Head of caudate nucleus (tissue), 42 donors: ENCODE measurements at regions not wholly inside any gene's neighbourhood (a gene's known extent, or its start where the extent isn't known, plus 50 kb on each side); places are given as distances from the start of the nearest gene placed in this dataset.
A peak's percentile ranks its signal among the peaks of the same experiment; 100 is the strongest.
"Not testable (repeated sequence)": the region's sequence is repeated elsewhere in the genome, so short reads cannot be mapped to it uniquely, and the experiment has no call there.

Experiments used
- DNase-seq, 42 donors: peaks; one replicate each; pipeline versions ENCODE4 v3.0.0 to v3.0.0-alpha.2; 2020 to 2021; ENCODE audit warnings: mixed read lengths in 7 of 42
- intact Hi-C: fragments of 100-400 bp; cut with DNase I; formaldehyde crosslinking; loops from one replicate; pipeline ENCODE4 v1.15.0; 2022

DNA sequence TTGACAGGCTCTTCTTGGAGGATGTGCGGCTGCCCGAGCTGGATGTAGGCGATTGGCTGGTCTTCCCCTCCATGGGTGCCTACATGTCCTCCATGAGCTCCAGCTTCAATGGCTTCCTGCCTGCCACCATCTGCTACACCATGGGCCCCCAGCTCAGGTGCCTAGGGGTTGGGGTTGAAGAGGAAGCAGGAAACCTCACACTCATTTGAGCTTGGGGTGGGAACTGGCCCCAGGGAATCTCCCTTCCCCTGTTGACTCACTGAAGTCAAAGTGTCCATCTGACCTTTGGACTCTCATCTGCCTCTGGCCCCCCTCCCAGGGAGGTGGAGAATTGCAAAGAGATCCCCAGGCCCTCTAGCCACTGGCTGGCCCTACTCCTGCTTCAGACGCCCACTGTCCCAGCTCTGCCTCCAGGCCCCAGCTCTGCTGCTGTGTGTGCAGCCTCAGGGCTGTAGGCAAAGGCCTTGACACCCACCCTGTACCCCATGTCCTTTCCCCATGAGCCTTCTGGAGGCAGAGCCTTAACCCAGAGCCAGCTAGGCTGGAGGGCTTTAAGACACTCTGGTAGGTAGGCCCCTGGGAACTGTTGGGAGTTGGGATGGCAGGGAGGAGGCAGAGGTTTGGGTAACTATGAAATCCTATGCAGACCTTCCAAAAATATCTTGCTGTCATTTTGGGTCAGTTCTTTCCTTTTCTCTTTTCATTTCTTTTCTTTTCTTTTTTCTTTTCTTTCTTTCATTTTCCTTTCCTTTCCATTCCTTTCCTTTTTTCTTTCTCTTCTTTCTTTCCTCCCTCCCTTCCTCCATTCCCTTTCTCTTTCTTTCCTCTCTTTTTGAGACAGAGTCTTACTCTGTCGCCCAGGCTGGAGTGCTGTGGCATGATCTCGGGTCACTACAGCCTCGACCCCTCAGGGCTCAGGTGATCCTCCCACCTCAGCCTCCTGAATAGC is 66.9 kb upstream of the TINAGL1 start:
- intact Hi-C loops: no loop called here
- DNase-seq: peak in 1 of 42 donors; percentile 35

DNA sequence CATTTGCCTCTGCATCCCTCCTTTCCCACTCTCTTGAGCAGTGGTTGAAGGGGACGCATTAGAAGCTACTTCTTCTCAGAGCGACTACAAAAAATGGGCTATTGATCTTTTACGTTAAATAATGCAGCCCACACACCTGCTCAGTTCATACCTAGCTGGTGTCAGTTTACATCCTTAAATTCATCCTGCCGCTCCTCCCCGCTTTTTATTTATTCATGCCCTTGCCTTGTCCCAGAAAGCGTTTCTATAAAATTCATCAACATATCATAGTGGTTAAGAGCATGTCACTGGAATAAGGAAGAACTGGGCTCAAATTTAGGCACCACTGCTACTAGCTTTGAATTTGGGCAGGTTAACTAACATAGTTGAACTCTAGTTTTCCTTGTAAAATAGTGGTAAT is 66.0 kb upstream of the TINAGL1 start:
- intact Hi-C loops: no loop called here
- no peak for DNase-seq

DNA sequence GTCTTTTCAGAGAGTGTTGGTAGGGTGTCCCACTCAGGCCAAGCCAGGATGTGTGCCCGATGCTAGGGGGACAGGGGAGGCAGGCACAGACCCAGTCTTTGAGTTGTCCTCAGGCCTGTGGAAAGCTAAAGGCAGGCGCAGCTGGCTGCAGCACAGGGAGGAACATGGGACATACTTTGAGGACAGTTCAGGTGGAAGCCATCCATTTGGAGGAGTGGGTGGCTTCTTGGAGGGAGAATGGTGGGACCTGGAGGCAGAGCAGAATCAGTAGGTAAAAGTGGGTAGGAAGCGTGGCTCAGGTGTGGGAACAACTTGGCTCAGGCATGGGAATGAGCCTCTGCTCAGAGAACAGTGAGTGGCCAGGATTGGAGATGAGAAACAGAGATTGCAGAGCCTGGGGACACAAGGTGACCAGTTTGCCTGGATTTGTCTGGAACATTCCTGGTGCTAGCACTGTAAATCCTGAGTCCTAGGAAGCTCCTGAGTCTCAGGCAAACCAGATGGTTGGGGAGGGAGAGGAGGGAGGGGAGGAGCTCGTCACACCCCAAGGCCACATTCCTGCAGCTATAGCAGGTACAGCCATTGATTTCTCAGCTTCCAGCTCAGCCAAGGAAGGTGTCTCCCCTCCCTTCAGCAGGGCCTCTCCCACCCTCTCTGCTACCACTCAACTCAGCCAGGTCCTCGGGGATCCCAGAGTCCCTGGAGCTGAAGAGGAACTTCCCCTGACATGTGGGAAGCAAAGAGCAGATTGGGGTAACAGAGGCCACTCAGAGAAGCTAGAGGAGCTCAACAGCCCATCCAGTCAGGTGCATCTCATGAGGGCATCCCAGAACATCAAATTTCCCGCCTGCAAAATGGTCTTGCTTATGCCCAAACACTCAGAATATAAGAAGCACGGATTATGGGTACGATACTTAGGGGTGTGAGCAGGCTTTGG is 65.2 kb upstream of the TINAGL1 start:
- intact Hi-C loops: no loop called here
- peak in 1 of 42 donors; percentile 30 for DNase-seq

DNA sequence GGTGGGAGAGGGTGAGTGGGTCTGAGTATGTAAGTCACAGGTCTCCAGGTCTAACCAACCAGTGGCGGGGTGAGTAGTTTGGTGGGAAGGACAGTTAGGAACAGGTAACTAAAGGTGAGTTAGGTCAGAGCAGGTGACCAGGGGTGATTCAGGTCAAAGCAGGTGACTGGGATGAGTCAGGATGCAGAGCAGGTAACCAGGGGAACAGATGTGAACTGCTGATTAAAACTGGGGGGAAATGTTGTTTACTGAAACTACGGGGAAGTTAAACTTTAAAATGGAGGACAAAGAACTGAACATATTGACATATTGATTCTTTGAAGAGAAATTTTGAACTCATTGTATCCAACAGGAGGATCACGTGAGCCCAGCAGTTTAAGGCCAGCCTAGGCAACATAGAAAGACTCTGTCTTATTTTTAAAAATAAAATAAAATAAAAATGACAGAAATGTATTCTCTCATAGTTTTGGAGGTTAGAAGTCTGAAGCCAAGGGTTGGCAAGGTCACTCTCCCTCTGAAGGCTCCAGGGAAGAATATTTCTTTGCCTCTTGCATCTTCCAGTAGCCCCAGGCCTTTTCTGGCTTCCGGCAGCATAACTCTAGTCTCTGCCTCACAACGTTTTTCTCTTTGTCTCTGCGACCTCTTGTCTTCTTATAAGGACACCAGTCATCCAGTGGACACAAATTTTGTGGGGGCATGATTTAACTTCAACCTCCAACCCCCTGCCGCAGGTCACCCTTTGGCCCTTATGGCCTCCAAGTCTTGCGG is 64.3 kb upstream of the TINAGL1 start:
- DNase-seq: peak in 1 of 42 donors; percentile 29
- intact Hi-C loops: no loop called here

DNA sequence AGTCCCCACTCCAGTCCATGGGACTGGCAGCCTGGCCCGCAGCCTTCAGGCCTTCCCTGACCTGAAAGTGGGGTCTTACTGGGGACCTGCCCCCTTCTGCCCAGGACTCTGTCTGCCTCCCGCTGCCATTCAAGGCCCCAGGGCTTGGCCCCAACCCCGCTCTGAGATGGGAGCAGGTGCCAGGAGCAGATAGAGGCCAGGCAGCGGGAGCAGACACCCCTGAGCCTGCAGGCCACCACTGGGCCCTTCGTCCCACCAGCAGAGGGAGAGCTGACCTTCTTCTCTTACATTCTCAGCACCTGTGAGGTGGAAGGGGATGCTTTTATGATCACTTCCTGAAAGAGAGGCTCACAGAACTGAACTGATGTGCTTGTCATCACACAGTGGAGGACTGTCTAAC is 62.2 kb upstream of the TINAGL1 start:
- intact Hi-C loops: no loop called here
- DNase-seq: peak in 1 of 42 donors; percentile 5

DNA sequence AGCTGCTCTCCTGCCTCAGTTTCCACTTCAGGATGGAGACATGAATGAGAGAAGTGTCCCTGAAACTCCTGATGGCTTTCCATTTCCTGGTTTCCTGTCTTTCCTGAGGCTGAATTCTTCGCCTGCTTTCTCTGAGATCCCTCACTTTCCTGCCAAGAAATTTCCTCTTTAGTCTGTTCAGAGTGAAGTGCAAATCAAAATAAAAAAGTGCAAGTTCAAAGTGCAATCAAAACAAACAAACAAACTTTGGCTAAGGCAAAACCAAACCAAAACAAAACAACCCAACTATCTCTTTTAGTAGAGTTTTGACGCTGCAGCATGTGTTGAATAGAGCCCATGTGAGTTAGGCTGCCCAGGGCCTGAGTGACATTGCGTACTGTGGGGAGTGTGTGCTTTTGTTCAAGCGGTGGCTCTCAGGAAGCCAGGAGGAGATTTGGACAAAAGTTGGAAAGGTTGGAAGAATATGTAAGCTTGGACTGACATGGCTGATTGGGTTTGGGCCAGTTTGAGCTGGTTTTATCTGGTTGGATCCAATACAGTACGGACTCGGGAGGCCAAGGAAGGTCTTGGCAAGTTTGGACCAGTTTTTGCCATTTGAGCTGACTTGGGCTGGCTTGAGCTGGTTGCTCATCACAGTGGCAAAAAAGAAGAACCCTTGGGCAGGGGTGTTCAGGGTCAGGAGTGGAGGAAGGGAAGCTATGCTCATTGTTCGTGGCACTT is 61.1 kb upstream of the TINAGL1 start:
- intact Hi-C loops: no loop called here
- peak in 1 of 42 donors; percentile 14 for DNase-seq

DNA sequence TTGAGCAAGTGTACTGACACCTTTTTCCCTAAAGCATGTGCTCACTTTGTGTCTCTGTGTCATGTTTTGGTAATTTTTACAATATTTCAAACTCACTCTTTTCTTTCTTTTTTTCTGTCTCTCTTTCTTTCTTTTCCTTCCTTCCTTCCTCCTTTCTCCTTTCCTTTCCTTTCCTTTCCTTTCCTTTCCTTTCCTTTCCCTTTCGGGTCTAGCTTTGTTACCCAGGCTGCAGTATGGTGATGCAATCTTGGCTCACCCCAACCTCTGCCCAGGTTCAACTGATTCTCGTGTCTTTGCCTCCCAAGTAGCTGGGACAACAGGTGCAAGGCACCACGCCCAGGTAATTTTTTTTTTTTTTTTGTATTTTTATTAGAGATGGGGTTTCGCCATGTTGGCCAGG is 60.4 kb upstream of the TINAGL1 start:
- intact Hi-C loops: no loop called here
- DNase-seq: peak in 1 of 42 donors; percentile 4

DNA sequence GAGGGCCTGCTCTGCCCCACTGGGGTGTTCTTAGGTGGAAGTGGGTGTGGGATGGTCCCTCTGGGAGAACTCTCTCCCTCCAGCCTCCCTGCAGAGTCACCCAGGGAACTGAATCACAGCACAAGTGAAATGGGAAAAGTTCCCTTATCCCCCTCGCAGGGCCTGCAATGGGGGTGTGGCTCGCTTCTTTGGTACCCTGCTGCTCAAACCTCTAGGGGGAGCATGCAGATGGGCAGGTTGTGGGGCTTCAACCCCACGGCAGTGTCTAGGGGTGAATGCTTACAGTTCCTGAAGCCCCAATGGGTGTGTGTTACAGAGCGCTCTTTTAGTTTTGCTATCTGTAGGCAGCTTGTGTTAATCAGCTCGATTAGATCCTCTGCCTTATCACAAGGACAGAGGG is 59.0 kb upstream of the TINAGL1 start:
- intact Hi-C loops: no loop called here

DNA sequence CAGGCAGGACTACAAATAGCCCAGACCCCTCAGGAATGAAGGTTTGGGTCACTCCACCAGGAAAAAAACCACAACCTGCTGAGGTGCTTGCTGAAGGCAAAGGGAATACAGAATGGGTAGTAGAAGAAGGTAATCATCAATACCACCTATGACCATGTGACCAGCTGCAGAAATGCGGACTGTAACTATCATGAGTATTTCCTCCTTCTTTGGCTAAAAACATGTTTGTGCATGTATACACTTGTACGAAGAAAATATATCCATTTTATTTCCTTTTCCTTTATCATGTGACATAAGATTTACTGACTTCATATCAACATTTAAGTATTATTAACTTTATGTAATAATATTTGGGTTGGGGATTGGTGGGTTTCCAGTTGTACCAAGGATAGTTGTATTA is 58.3 kb upstream of the TINAGL1 start:
- intact Hi-C loops, DNase-seq: not testable (repeated sequence)

More for the DNA sequence above, 59.0 kb upstream of the TINAGL1 start:
- DNase-seq: peak in 1 of 42 donors; percentile 31

DNA sequence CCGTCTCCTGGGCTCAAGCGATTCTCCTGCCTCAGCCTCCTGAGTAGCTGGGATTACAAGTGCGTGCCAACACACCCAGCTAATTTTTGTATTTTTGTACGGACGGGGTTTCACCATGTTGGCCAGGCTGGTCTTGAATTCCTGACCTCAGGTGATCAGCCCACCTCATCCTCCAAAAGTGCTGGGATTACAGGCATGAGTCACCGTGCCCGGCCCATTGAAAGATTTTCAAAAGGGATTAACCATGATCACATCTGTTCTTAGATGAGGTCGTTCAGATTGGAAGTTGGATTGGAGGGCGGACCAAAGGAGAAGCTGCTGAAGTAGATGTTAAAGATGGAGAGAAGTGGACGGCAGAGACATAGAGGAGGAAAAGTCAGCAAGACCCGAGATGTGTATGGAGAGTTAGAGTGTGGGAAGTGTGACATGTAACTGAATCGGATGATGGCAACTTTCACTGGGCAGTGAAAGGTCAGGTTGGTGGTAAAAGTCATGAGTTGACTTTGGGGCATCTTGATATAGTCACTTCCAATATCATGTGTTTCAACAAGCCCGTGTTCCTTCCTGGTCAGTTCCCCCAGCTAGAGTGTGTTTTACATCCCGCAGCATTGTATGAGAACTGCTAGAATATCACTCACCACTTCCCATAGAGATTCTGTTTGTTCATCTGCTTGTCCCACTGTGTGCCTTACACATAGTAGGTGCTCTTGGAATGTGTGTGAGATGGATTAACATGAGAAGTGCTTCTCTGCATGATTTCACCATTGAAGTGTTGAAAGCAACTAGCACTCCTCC is 54.4 kb upstream of the TINAGL1 start:
- intact Hi-C loops: no loop called here
- no peak for DNase-seq

DNA sequence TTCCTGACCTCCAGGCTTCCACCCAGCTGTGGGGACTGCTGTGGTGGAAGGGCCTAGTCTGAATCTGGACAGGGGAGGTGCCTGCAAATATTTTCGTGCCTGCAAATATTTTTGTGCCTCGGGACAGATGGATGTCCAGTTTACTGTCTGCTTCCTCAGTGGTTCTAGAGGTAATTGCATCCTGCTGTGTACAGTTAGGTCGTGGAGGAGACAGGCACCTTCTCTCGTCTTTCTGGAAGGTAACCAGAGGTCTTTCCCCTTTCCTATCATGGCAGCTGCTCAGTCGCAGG is 53.8 kb upstream of the TINAGL1 start:
- intact Hi-C loops: no loop called here
- no peak for DNase-seq

DNA sequence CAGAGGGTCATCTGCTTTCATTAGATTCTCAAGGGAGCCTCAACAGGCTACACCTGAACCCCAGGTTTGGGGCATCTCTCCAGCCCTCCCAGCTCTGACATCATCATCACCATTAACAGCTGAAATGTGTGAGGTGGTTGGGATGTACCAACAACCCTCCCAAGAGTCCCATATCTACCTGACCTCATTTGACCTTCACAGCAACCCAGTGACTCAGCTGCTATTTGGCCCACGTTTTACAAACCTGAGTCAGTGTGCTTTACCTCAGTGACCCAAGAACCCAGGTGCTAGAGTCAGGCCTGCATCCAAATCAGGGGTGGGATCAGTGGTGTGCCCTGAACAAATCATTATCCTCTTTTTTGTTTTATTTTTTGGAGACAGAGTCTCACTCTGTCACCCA is 53.3 kb upstream of the TINAGL1 start:
- DNase-seq: no peak
- intact Hi-C loops: no loop called here

DNA sequence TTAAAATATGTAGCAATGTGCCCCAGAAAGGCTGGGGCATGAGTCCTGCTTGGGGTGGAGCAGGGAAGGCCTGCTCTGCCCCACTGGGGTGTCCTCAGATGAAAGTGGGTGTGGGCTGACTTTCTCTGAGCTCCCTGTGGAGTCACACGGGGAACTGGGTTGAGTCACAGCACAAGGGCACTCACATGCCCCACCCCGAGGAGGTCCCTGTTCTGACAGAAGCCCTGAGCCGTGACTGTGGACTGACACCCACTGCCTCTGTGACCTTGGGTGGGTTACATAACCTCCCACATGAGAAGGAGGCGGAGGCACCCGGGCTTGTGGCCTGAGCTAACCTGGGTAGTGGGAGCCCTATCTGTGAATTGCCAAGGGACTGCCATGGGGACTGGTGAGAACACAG is 52.5 kb upstream of the TINAGL1 start:
- intact Hi-C loops: no loop called here
- no peak for DNase-seq

DNA sequence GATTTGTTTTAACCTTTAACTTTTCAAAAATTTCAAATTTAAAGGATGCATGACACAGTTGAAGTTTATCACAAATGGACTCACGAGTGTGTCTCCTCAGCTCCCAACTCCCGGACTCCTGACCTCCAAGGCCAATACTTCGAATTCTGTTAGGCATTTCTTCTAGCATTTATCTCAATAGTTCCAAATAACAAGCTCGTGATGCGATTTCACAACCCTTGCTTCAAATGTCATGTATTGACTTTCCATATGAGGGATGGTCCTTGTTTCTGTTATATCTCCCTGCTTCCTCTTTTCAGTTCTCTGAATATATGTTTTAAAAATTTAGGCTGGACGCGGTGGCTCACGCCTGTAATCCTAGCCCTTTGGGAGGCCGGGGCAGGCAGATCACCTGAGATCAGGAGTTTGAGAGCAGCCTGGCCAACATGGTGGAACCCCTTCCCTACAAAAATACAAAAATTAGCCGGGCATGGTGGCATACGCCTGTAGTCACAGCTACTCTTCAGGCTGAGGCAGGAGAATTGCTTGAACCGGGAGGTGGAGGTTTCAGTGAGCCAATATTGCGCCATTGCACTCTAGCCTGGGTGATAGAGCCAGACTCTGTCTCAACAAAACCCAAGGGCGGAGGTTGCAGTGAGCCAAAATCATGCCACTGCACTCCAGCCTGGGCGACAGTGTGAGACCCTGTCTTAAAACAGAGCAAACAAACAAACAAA is 52.0 kb upstream of the TINAGL1 start:
- intact Hi-C loops: no loop called here

More for the DNA sequence above, 52.0 kb upstream of the TINAGL1 start:
- DNase-seq: no peak
